CD4-positive, alpha-beta T cell treated with Interleukin-6 at 100 ng/mL for 8 hours (primary cell): ENCODE measurements at regions not wholly inside any gene's neighbourhood (a gene's known extent, or its start where the extent isn't known, plus 50 kb on each side); places are given as distances from the start of the nearest gene placed in this dataset.
"Not testable (repeated sequence)": the region's sequence is repeated elsewhere in the genome, so short reads cannot be mapped to it uniquely, and the experiment has no call there.

Source experiments
- DNase-seq: peaks from one replicate; pipeline ENCODE4 v3.0.0-alpha.2; 2020; ENCODE audit warnings: mixed read lengths, low spot score

GRCh38 chr3:72176537-72177041 is 391.6 kb upstream of the PROK2 start:
- DNase-seq = no peak

GRCh38 chr3:72175296-72175858 is 390.4 kb upstream of the PROK2 start:
- DNase-seq = no peak

- no peak for DNase-seq
Observed at GRCh38 chr3:72174890-72175289, 389.9 kb upstream of the PROK2 start.

- no peak for DNase-seq
Observed at GRCh38 chr3:72174040-72174439, 389.1 kb upstream of the PROK2 start.

GRCh38 chr3:72171946-72172345 is 387.0 kb upstream of the PROK2 start:
- DNase-seq = no peak

- no peak for DNase-seq
Observed at GRCh38 chr3:72171463-72171881, 386.5 kb upstream of the PROK2 start.

GRCh38 chr3:72169561-72170472 is 384.9 kb upstream of the PROK2 start:
- DNase-seq = no peak

- DNase-seq = no peak
Observed at GRCh38 chr3:72169120-72169519, 384.2 kb upstream of the PROK2 start.

- DNase-seq = no peak
Observed at GRCh38 chr3:72165808-72166207, 380.9 kb upstream of the PROK2 start.

GRCh38 chr3:72165317-72165716 is 380.4 kb upstream of the PROK2 start:
- DNase-seq = no peak

GRCh38 chr3:72164635-72164978 is 379.7 kb upstream of the PROK2 start:
- no peak for DNase-seq

GRCh38 chr3:72163809-72164634 is 379.1 kb upstream of the PROK2 start:
- no peak for DNase-seq

- no peak for DNase-seq
Observed at GRCh38 chr3:72162649-72163184, 377.8 kb upstream of the PROK2 start.

GRCh38 chr3:72161881-72162595 is 377.1 kb upstream of the PROK2 start:
- DNase-seq = no peak

- not testable (repeated sequence) for DNase-seq
Observed at GRCh38 chr3:72161285-72161684, 376.3 kb upstream of the PROK2 start.

GRCh38 chr3:72160351-72160750 is 375.4 kb upstream of the PROK2 start:
- no peak for DNase-seq

GRCh38 chr3:72159487-72159886 is 374.5 kb upstream of the PROK2 start:
- no peak for DNase-seq

- DNase-seq = no peak
Observed at GRCh38 chr3:72158639-72159326, 373.8 kb upstream of the PROK2 start.

- no peak for DNase-seq
Observed at GRCh38 chr3:72157748-72158638, 373.0 kb upstream of the PROK2 start.
